Activated T-helper 1 cell treated with anti-CD3 and anti-CD28 coated beads, Interleukin-12 subunit alpha, Interleukin-12 subunit beta, Interleukin-2, Interleukin-4 antibody, amounts not matched to agents 30 ng/mL and 10 ng/mL and 1 ng/mL, durations not matched to agents 14 hours and 24 hours and 36 hours (primary cell): ENCODE measurements at regions not wholly inside any gene's neighbourhood (a gene's known extent, or its start where the extent isn't known, plus 50 kb on each side); places are given as distances from the start of the nearest gene placed in this dataset.

Source experiments
- DNase-seq: peaks from one replicate; pipeline ENCODE4 v3.0.0; 2021; ENCODE audit warnings: low spot score
- H3K27ac Mint-ChIP-seq: one replicate; pipeline ENCODE4 v1.8.0; 2021; ENCODE audit warnings: mild to moderate bottlenecking, mixed read lengths
- H3K27me3 Mint-ChIP-seq: one replicate; pipeline ENCODE4 v1.8.0; 2022; ENCODE audit warnings: mild to moderate bottlenecking, moderate library complexity, mixed read lengths; ENCODE audit not compliant: insufficient read depth
- H3K36me3 Mint-ChIP-seq: one replicate; pipeline ENCODE4 v1.8.0; 2021; ENCODE audit warnings: low read depth, mixed read lengths
- H3K4me1 Mint-ChIP-seq: one replicate; pipeline ENCODE4 v1.8.0; 2021; ENCODE audit warnings: low read depth, mixed read lengths
- H3K4me3 Mint-ChIP-seq: one replicate; pipeline ENCODE4 v1.8.0; 2021; ENCODE audit warnings: mild to moderate bottlenecking, moderate library complexity, mixed read lengths
- H3K9me3 Mint-ChIP-seq: one replicate; pipeline ENCODE4 v1.8.0; 2021; ENCODE audit warnings: mixed read lengths
- intact Hi-C: fragments of 100-400 bp; cut with micrococcal nuclease; formaldehyde crosslinking; loops from one replicate; pipeline ENCODE4 v1.15.1; 2024

DNA sequence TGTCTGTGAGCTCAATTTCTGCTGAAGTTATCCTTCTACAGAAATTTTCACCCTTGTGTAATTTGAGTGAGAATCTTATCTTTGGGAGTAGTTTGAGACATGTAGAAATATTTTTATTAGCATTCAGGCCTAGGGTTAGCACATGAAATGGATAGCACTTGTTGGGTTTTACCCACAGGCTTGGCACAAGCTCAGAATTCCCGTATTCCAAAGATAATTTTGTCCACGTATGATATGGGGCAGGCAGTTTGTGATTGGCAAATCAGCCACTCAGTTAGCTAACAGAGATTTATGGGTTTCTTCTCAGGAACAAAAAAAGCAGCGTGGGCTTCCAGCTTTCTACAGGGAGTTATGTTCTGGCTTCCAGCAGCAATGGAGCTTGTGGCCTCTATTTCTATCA is 117.9 kb upstream of the DCAF8L1 start:
- no peaks in the 10 kb centered on the region for H3K9me3 Mint-ChIP-seq
- H3K4me1 Mint-ChIP-seq = no peaks in the 10 kb centered on the region
- no peaks in the 10 kb centered on the region for H3K36me3 Mint-ChIP-seq
- DNase-seq = no peak
- H3K4me3 Mint-ChIP-seq = no peak overlapping the region
- intact Hi-C loops = no loop called here
- no peak overlapping the region for H3K27ac Mint-ChIP-seq
- no peaks in the 10 kb centered on the region for H3K27me3 Mint-ChIP-seq

DNA sequence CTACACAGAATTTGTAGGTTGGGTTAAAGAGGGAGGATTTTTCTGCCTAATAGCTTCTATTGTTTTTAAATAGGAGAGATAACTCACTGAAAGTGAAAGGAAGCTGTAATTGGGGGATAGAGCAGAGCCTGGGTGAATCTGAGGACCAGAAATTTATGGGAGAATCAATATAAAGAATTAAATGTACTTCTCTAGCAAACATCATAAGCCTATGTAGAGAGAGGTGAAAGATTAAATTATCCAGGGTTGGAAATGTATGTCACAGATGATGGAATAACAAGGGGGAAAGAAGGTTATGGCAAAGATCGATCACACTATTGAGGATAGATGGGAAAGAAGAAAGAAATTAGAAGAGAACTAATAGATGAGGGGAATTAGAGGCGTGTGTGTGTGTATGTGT is 104.4 kb upstream of the DCAF8L1 start:
- H3K27ac Mint-ChIP-seq = no peak overlapping the region
- H3K27me3 Mint-ChIP-seq = no peaks in the 10 kb centered on the region
- no peaks in the 10 kb centered on the region for H3K36me3 Mint-ChIP-seq
- H3K4me1 Mint-ChIP-seq = no peaks in the 10 kb centered on the region
- no peak for DNase-seq
- H3K4me3 Mint-ChIP-seq = no peak overlapping the region
- intact Hi-C loops = no loop called here
- H3K9me3 Mint-ChIP-seq = peaks cover 5% of the 10 kb centered on the region

DNA sequence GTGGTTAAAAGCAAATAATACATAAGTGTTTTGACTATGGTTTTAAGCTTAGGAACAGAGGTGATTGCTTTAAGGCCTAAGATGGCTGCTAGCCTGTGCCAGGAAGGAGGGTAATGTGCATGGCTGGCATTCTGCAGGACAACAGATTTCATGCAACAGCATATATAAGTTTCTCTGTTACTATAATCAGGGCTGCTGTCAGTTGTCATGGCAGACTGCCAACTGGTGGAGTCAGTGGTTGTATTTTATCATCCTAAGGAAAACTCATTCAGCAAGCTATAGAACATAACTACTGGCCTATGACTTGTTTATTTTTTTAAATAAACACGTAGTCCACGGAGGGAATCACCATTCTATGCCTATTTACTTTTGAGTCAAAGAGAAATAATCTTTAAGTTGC is 77.7 kb upstream of the DCAF8L1 start:
- no peaks in the 10 kb centered on the region for H3K36me3 Mint-ChIP-seq
- no peak overlapping the region for H3K4me3 Mint-ChIP-seq
- H3K27me3 Mint-ChIP-seq = no peaks in the 10 kb centered on the region
- H3K9me3 Mint-ChIP-seq = no peaks in the 10 kb centered on the region
- intact Hi-C loops = no loop called here
- no peak overlapping the region for H3K27ac Mint-ChIP-seq
- H3K4me1 Mint-ChIP-seq = no peaks in the 10 kb centered on the region
- no peak for DNase-seq

DNA sequence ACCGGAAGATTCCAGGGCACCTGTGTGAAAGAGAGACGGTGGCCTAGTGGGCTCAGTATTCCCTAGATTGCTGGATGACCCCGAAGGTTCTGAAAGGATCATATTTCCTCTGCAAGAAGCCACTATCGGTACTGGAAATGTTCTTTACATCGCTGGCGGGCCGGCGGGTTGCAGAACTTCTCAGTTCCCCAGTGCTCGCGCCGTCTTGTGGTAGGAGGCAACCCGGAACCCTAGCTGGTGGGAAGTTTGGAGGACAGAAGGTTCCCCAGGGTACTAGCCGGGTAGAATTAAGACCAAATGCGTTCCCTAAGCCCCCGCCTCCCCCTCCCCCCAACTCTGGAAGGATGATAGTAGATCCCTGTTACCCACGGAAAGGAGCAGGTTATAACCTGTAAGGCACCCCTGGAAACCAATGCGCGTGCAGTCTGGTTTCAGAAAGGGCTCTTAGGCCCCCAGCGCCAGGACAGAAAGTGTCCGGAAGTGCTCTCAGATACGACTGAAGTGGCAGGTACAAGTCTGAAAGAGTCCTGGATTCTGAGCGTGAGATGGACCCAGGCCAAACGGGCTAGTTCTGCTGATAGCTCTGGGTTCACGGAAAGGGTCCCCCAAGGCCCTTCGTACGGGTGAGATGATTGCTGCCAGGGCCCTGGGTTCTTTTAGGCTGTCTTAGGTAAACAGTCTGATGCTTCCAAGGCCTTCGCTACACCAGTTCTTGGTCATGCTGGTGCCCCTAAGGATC is 61.7 kb upstream of the DCAF8L1 start:
- intact Hi-C loops = no loop called here
- Mint-ChIP-seq H3K4me1 (no peaks in the 10 kb centered on the region), H3K9me3 (peaks cover 5% of the 10 kb centered on the region), H3K27ac (no peak overlapping the region), H3K4me3 (no peak overlapping the region), H3K27me3 (no peaks in the 10 kb centered on the region), H3K36me3 (no peaks in the 10 kb centered on the region)
- no peak for DNase-seq

DNA sequence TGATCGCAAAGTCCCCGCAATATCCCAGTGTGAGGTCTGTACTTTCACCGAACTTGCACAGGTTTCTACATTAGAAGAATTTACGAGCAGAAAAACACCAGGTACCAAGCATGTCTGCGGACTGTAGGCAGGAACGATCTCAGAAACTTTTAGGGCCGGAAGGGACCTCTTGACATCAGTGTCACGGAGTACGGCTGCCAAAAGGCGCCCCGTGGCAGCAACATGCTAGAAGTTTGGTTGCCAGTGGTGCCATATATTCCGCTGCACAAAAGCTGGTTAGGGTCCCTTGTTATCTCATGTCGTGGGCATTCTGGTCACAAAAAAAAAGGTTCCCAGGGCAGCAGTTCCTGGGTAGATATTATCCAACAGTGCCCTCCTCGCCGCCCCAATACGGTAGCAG is 61.0 kb upstream of the DCAF8L1 start:
- intact Hi-C loops = no loop called here
- Mint-ChIP-seq H3K27ac (no peak overlapping the region), H3K4me1 (no peaks in the 10 kb centered on the region), H3K27me3 (no peaks in the 10 kb centered on the region), H3K4me3 (no peak overlapping the region), H3K36me3 (no peaks in the 10 kb centered on the region), H3K9me3 (peaks cover 5% of the 10 kb centered on the region)
- no peak for DNase-seq

DNA sequence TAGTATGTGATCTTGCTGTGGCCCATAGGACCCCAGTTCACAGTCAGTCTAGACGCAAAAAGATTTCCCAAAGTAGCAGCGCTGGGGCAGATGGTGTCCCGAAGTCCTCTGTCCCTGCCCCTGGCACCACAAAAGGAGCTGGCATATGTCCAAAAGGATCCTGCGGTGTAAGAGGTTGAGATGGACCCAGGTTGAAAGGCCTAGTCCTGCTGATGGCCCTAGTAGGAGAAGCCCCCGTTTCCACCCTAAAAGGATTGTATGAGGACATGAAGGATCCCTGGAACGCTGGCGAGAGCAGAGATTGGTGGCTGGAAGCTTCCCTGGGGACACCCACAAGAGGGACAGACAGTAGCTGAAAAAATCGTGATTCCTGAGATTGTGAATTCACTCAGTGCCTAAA is 58.0 kb upstream of the DCAF8L1 start:
- Mint-ChIP-seq H3K36me3 (no peaks in the 10 kb centered on the region), H3K4me1 (no peaks in the 10 kb centered on the region), H3K9me3 (peaks cover 5% of the 10 kb centered on the region), H3K4me3 (no peak overlapping the region), H3K27ac (no peak overlapping the region), H3K27me3 (no peaks in the 10 kb centered on the region)
- DNase-seq = no peak
- intact Hi-C loops = no loop called here
